ENCODE measurements at regions not wholly inside any gene's neighbourhood (a gene's known extent, or its start where the extent isn't known, plus 50 kb on each side); places are given as distances from the start of the nearest gene placed in this dataset.

- TF ChIP-seq FOXK2 (IDR thresholded peaks at IDR 0.05), result no peak
- no peak for TF ChIP-seq SUZ12 (IDR thresholded peaks at IDR 0.05)
- TF ChIP-seq FOXM1 (IDR thresholded peaks at IDR 0.05; ENCODE audit: borderline replicate concordance), result no peak
- TF ChIP-seq SP1 (IDR thresholded peaks at IDR 0.05), result no peak
- no peak for TF ChIP-seq ARNT (IDR thresholded peaks at IDR 0.05)
Observed at GRCh38 chr12:68445824-68446223, 113.7 kb upstream of the MDM1 start.
